ENCODE measurements at regions not wholly inside any gene's neighbourhood (a gene's known extent, or its start where the extent isn't known, plus 50 kb on each side); places are given as distances from the start of the nearest gene placed in this dataset.

- no peaks in the 10 kb centered on the region for H3K4me1 ChIP-seq (ENCODE audit: low read depth, poor library complexity, severe bottlenecking)
- H3K9ac ChIP-seq: no peak overlapping the region
- H2AFZ ChIP-seq (ENCODE audit: low read depth): no peak overlapping the region
- H3K27ac ChIP-seq: no peak overlapping the region
- TF ChIP-seq, protein P1, sequence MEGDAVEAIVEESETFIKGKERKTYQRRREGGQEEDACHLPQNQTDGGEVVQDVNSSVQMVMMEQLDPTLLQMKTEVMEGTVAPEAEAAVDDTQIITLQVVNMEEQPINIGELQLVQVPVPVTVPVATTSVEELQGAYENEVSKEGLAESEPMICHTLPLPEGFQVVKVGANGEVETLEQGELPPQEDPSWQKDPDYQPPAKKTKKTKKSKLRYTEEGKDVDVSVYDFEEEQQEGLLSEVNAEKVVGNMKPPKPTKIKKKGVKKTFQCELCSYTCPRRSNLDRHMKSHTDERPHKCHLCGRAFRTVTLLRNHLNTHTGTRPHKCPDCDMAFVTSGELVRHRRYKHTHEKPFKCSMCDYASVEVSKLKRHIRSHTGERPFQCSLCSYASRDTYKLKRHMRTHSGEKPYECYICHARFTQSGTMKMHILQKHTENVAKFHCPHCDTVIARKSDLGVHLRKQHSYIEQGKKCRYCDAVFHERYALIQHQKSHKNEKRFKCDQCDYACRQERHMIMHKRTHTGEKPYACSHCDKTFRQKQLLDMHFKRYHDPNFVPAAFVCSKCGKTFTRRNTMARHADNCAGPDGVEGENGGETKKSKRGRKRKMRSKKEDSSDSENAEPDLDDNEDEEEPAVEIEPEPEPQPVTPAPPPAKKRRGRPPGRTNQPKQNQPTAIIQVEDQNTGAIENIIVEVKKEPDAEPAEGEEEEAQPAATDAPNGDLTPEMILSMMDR (conservative IDR thresholded peaks at IDR 0.05; ENCODE audit: low read depth, low read length): no peak
- no peaks in the 10 kb centered on the region for H3K36me3 ChIP-seq (ENCODE audit: insufficient read depth)
- H4K20me1 ChIP-seq (ENCODE audit: insufficient read depth): no peaks in the 10 kb centered on the region
- H3K79me2 ChIP-seq (ENCODE audit: insufficient read depth, low read depth): no peaks in the 10 kb centered on the region
- no peaks in the 10 kb centered on the region for H3K27me3 ChIP-seq (ENCODE audit: insufficient read depth, low read depth)
- no peak overlapping the region for H3K4me3 ChIP-seq (IDR thresholded peaks at IDR 0.05; ENCODE audit: insufficient read depth, low read depth, low read length)
- no peak overlapping the region for H3K4me2 ChIP-seq
Measured at GRCh38 chr13:82625717-82626116, 1256.6 kb downstream of the SLITRK1 start.

GRCh38 chr13:82615043-82615442 is 1267.2 kb downstream of the SLITRK1 start:
- H3K9ac ChIP-seq: no peak overlapping the region
- no peak overlapping the region for H2AFZ ChIP-seq (ENCODE audit: low read depth)
- H3K4me1 ChIP-seq (ENCODE audit: low read depth, poor library complexity, severe bottlenecking): no peaks in the 10 kb centered on the region
- TF ChIP-seq, protein P1 (conservative IDR thresholded peaks at IDR 0.05; ENCODE audit: low read depth, low read length): no peak
- H3K27me3 ChIP-seq (ENCODE audit: insufficient read depth, low read depth): no peaks in the 10 kb centered on the region
- H3K27ac ChIP-seq: no peak overlapping the region
- H3K4me2 ChIP-seq: no peak overlapping the region
- no peak overlapping the region for H3K4me3 ChIP-seq (IDR thresholded peaks at IDR 0.05; ENCODE audit: insufficient read depth, low read depth, low read length)
- H3K36me3 ChIP-seq (ENCODE audit: insufficient read depth): no peaks in the 10 kb centered on the region
- no peaks in the 10 kb centered on the region for H3K79me2 ChIP-seq (ENCODE audit: insufficient read depth, low read depth)
- H4K20me1 ChIP-seq (ENCODE audit: insufficient read depth): no peaks in the 10 kb centered on the region

DNA sequence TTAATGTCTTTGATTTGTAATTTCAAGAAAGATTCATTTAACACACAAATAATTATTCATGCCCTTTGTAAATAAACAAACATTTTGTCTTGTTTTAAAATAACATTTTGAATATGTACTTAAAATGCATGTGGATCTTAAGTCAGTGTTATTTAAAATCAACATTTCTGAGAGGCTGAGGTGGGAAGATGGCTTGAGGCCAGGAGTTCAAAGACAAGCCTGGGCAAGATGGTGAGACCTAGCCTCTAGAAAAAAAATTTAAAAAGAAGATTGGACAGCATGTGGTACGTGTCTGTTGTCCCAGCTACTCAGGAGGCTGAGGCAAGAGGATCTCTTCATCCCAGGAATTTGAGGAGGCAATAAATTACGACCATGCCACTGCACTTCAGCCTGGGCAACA is 1268.2 kb downstream of the SLITRK1 start:
- Histone ChIP-seq H3K4me3 (IDR thresholded peaks at IDR 0.05; ENCODE audit: insufficient read depth, low read depth, low read length) (no peak overlapping the region), H4K20me1 (ENCODE audit: insufficient read depth) (no peaks in the 10 kb centered on the region), H3K9ac (no peak overlapping the region), H3K27me3 (ENCODE audit: insufficient read depth, low read depth) (no peaks in the 10 kb centered on the region), H3K36me3 (ENCODE audit: insufficient read depth) (no peaks in the 10 kb centered on the region), H2AFZ (ENCODE audit: low read depth) (no peak overlapping the region), H3K4me2 (no peak overlapping the region), H3K79me2 (ENCODE audit: insufficient read depth, low read depth) (no peaks in the 10 kb centered on the region), H3K27ac (no peak overlapping the region), H3K4me1 (ENCODE audit: low read depth, poor library complexity, severe bottlenecking) (no peaks in the 10 kb centered on the region)
- TF ChIP-seq, protein P1 (conservative IDR thresholded peaks at IDR 0.05; ENCODE audit: low read depth, low read length): no peak

GRCh38 chr13:82606008-82606407 is 1276.3 kb downstream of the SLITRK1 start:
- Histone ChIP-seq H3K4me1 (ENCODE audit: low read depth, poor library complexity, severe bottlenecking) (no peaks in the 10 kb centered on the region), H3K9ac (no peak overlapping the region), H3K4me3 (IDR thresholded peaks at IDR 0.05; ENCODE audit: insufficient read depth, low read depth, low read length) (no peak overlapping the region), H3K27ac (no peak overlapping the region), H4K20me1 (ENCODE audit: insufficient read depth) (no peaks in the 10 kb centered on the region), H3K36me3 (ENCODE audit: insufficient read depth) (no peaks in the 10 kb centered on the region), H3K4me2 (no peak overlapping the region), H3K79me2 (ENCODE audit: insufficient read depth, low read depth) (no peaks in the 10 kb centered on the region), H2AFZ (ENCODE audit: low read depth) (no peak overlapping the region), H3K27me3 (ENCODE audit: insufficient read depth, low read depth) (no peaks in the 10 kb centered on the region)
- TF ChIP-seq, protein P1 (conservative IDR thresholded peaks at IDR 0.05; ENCODE audit: low read depth, low read length): no peak

Measured in KMS-11 (cell line).